Astrocyte (in vitro differentiated cells and primary cell): ENCODE measurements at regions not wholly inside any gene's neighbourhood (a gene's known extent, or its start where the extent isn't known, plus 50 kb on each side); places are given as distances from the start of the nearest gene placed in this dataset.

Experiments used
- CTCF ChIP-seq: IDR thresholded peaks from 2 replicates; pipeline ENCODE4 v1.5.1; 2011; ENCODE audit warnings: low read depth, mild to moderate bottlenecking, inconsistent platforms, low read length, moderate library complexity; ENCODE audit not compliant: insufficient read depth
- EZH2 ChIP-seq: IDR thresholded peaks from 2 replicates; pipeline ENCODE4 v1.6.1; 2012; ENCODE audit warnings: mild to moderate bottlenecking, low read length, inconsistent platforms; ENCODE audit not compliant: insufficient read depth

GRCh38 chr14:22438742-22439141, 150.3 kb downstream of the DAD1 start:
- TF ChIP-seq CTCF (no peak), EZH2 (no peak)
